ENCODE measurements at regions not wholly inside any gene's neighbourhood (a gene's known extent, or its start where the extent isn't known, plus 50 kb on each side); places are given as distances from the start of the nearest gene placed in this dataset.

DNA sequence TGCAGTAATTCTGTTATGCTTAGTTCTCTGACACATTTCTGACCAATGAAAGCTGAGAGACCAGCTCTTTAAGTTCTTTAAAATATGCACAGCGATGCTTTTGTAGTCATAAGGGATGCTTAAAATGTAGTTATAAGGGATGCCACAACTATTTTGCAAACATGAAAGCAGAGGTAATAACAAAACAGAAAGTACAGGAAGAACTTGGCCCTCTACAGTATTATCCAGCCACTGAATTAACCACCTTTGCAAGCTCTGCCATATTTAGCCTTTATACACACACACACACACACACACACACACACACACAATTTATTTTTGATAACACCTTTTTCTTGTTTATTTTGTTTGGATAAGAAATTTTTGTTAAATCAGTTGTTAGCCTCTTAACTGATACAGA is 590.0 kb downstream of the FAT4 start:
- TF ChIP-seq ZBTB21 (CRISPR knock-in tag; IDR thresholded peaks at IDR 0.05; ENCODE audit: borderline replicate concordance) (no peak), OVOL2 (CRISPR knock-in tag; IDR thresholded peaks at IDR 0.05; ENCODE audit: borderline replicate concordance) (no peak), SMAD4 (CRISPR knock-in tag; IDR thresholded peaks at IDR 0.05) (no peak)
- TF ChIP-seq, protein P1, sequence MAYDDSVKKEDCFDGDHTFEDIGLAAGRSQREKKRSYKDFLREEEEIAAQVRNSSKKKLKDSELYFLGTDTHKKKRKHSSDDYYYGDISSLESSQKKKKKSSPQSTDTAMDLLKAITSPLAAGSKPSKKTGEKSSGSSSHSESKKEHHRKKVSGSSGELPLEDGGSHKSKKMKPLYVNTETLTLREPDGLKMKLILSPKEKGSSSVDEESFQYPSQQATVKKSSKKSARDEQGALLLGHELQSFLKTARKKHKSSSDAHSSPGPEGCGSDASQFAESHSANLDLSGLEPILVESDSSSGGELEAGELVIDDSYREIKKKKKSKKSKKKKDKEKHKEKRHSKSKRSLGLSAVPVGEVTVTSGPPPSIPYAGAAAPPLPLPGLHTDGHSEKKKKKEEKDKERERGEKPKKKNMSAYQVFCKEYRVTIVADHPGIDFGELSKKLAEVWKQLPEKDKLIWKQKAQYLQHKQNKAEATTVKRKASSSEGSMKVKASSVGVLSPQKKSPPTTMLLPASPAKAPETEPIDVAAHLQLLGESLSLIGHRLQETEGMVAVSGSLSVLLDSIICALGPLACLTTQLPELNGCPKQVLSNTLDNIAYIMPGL (CRISPR knock-in tag; IDR thresholded peaks at IDR 0.05), result no peak
- TF ChIP-seq, protein P2, sequence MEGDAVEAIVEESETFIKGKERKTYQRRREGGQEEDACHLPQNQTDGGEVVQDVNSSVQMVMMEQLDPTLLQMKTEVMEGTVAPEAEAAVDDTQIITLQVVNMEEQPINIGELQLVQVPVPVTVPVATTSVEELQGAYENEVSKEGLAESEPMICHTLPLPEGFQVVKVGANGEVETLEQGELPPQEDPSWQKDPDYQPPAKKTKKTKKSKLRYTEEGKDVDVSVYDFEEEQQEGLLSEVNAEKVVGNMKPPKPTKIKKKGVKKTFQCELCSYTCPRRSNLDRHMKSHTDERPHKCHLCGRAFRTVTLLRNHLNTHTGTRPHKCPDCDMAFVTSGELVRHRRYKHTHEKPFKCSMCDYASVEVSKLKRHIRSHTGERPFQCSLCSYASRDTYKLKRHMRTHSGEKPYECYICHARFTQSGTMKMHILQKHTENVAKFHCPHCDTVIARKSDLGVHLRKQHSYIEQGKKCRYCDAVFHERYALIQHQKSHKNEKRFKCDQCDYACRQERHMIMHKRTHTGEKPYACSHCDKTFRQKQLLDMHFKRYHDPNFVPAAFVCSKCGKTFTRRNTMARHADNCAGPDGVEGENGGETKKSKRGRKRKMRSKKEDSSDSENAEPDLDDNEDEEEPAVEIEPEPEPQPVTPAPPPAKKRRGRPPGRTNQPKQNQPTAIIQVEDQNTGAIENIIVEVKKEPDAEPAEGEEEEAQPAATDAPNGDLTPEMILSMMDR (IDR thresholded peaks at IDR 0.05), result no peak
- TF ChIP-seq, protein P3, sequence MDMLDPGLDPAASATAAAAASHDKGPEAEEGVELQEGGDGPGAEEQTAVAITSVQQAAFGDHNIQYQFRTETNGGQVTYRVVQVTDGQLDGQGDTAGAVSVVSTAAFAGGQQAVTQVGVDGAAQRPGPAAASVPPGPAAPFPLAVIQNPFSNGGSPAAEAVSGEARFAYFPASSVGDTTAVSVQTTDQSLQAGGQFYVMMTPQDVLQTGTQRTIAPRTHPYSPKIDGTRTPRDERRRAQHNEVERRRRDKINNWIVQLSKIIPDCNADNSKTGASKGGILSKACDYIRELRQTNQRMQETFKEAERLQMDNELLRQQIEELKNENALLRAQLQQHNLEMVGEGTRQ (CRISPR knock-in tag; IDR thresholded peaks at IDR 0.05), result no peak
- TF ChIP-seq, protein P4, sequence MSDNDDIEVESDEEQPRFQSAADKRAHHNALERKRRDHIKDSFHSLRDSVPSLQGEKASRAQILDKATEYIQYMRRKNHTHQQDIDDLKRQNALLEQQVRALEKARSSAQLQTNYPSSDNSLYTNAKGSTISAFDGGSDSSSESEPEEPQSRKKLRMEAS (CRISPR knock-in tag; IDR thresholded peaks at IDR 0.05), result no peak
- TF ChIP-seq, protein P5, sequence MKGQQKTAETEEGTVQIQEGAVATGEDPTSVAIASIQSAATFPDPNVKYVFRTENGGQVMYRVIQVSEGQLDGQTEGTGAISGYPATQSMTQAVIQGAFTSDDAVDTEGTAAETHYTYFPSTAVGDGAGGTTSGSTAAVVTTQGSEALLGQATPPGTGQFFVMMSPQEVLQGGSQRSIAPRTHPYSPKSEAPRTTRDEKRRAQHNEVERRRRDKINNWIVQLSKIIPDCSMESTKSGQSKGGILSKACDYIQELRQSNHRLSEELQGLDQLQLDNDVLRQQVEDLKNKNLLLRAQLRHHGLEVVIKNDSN (CRISPR knock-in tag; IDR thresholded peaks at IDR 0.05), result no peak
- TF ChIP-seq, protein P6, sequence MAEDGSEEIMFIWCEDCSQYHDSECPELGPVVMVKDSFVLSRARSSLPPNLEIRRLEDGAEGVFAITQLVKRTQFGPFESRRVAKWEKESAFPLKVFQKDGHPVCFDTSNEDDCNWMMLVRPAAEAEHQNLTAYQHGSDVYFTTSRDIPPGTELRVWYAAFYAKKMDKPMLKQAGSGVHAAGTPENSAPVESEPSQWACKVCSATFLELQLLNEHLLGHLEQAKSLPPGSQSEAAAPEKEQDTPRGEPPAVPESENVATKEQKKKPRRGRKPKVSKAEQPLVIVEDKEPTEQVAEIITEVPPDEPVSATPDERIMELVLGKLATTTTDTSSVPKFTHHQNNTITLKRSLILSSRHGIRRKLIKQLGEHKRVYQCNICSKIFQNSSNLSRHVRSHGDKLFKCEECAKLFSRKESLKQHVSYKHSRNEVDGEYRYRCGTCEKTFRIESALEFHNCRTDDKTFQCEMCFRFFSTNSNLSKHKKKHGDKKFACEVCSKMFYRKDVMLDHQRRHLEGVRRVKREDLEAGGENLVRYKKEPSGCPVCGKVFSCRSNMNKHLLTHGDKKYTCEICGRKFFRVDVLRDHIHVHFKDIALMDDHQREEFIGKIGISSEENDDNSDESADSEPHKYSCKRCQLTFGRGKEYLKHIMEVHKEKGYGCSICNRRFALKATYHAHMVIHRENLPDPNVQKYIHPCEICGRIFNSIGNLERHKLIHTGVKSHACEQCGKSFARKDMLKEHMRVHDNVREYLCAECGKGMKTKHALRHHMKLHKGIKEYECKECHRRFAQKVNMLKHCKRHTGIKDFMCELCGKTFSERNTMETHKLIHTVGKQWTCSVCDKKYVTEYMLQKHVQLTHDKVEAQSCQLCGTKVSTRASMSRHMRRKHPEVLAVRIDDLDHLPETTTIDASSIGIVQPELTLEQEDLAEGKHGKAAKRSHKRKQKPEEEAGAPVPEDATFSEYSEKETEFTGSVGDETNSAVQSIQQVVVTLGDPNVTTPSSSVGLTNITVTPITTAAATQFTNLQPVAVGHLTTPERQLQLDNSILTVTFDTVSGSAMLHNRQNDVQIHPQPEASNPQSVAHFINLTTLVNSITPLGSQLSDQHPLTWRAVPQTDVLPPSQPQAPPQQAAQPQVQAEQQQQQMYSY (CRISPR knock-in tag; IDR thresholded peaks at IDR 0.05), result no peak
- TF ChIP-seq, protein P7, sequence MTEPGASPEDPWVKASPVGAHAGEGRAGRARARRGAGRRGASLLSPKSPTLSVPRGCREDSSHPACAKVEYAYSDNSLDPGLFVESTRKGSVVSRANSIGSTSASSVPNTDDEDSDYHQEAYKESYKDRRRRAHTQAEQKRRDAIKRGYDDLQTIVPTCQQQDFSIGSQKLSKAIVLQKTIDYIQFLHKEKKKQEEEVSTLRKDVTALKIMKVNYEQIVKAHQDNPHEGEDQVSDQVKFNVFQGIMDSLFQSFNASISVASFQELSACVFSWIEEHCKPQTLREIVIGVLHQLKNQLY (CRISPR knock-in tag; IDR thresholded peaks at IDR 0.05), result no peak
